Stimulated activated naive CD8-positive, alpha-beta T cell treated with anti-CD3 and anti-CD28 coated beads, Interleukin-15, amount 100 ng/mL, for 72 hours (primary cell): ENCODE measurements at regions not wholly inside any gene's neighbourhood (a gene's known extent, or its start where the extent isn't known, plus 50 kb on each side); places are given as distances from the start of the nearest gene placed in this dataset.

Source experiments
- ATAC-seq: fragments of 150-1000 bp; cut with Tn5 transposase; 2 replicates; pipeline ENCODE4 v1.10.0; 2021; ENCODE audit warnings: mild to moderate bottlenecking, moderate library complexity
- DNase-seq, 2 donors: peaks; one replicate each; pipeline ENCODE4 v3.0.0; 2021 to 2022
- H3K27ac Mint-ChIP-seq, 2 donors: one replicate each; pipeline ENCODE4 v1.8.0; 2022; ENCODE audit warnings: mild to moderate bottlenecking in 2 of 2, mixed read lengths in 2 of 2, moderate library complexity in 2 of 2
- H3K27me3 Mint-ChIP-seq: one replicate; pipeline ENCODE4 v1.8.0; 2022; ENCODE audit warnings: mixed read lengths
- H3K4me1 Mint-ChIP-seq: one replicate; pipeline ENCODE4 v1.8.0; 2022; ENCODE audit warnings: mild to moderate bottlenecking, mixed read lengths
- H3K4me3 Mint-ChIP-seq, 2 donors: one replicate each; pipeline ENCODE4 v1.8.0; 2022; ENCODE audit warnings: mild to moderate bottlenecking in 2 of 2, mixed read lengths in 2 of 2, moderate library complexity in 1 of 2
- H3K9me3 Mint-ChIP-seq, 2 donors: one replicate each; pipeline ENCODE4 v1.8.0; 2022; ENCODE audit warnings: mixed read lengths in 2 of 2

DNA sequence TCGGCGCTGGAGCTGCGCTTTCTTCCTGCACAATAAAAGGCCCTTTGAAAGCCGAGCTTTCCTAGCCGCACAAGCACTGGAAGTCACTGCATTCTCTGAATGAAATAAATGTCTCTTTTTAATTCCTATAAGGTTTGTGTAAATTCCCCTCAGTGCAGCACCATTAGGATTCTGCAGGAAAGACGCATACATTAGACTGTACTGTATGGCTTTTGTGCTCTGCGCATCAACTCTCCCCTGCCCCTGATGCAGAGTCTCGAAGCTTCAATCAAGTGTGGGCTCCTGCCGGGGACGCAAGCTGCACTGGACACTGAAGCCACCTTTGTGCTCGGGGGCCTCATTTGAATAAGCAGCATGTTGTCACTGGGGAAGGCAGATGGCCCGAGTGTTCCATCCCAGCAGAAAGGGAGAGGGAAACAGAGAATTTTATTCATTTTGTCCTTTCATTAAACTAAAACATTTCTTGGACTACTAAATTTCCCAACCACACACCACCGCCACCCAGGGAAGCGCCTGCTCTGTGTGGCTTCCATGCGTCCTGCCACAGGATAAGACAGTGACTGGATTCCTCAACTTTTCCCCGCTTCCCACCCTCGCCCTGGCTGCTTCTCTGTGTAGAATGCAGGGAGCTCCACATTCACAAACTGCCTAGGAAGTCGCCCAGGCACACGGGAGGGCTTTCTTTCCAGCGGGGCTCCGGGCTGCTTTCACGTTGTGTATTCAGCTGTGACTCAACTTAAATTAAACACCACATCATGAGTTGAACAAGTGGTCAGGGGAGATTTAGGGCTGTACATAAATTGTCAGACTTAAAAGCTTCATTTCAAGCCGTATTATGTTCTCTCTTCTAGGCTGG lies 635.4 kb downstream of the IRX1 start:
- Mint-ChIP-seq H3K27me3 (no peaks in the 10 kb centered on the region), H3K27ac (no peak overlapping the region), H3K4me1 (no peaks in the 10 kb centered on the region), H3K4me3 (no peak overlapping the region), H3K9me3 (peaks cover 13 to 18% of the 10 kb centered on the region in 2 donors)
- DNase-seq (no peak), ATAC-seq (no peak)

DNA sequence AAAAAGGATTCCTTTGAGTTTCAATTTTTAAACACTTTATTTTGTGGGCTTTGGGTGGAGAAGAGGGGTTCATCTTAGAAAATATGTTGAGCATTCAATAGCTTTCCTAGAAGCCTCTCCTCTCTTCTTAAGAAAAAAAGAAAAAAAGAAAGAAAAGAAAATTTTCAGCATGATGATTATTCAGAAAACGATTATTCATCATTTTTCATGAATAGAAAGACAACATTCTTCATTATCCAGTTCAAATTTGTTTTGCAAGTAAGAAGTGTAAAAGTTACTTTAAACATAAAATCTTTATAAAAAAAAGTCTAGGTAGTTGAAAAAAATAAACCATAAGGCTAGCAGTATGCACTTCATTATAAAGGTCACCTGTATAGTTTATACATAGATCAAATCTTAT lies 636.5 kb downstream of the IRX1 start:
- ATAC-seq = no peak
- H3K9me3 Mint-ChIP-seq = peaks cover 13 to 18% of the 10 kb centered on the region in 2 donors
- no peak for DNase-seq
- no peaks in the 10 kb centered on the region for H3K4me1 Mint-ChIP-seq
- no peak overlapping the region for H3K27ac Mint-ChIP-seq
- H3K27me3 Mint-ChIP-seq = no peaks in the 10 kb centered on the region
- H3K4me3 Mint-ChIP-seq = no peak overlapping the region

DNA sequence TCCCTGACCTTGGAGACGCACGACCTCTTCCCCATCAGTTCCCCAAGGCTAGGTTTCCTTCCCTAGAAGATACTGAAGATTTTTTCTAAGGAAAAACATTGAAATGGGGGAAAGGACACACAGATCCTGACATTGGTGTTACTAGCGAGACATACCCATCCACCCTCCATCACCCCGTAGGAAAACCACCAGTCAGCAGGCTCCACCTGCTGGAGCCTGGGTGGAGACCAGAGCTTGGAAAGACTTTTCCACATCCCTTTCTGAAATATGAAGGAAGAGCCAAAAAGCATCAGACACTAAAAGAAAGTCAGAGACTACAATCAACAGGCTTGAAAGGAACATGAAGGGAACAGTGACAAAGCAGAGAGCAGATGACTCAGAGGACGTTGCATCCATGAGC lies 638.0 kb downstream of the IRX1 start:
- ATAC-seq = no peak
- DNase-seq = no peak
- Mint-ChIP-seq H3K27me3 (no peaks in the 10 kb centered on the region), H3K4me3 (no peak overlapping the region), H3K9me3 (peaks cover 17 to 18% of the 10 kb centered on the region in 2 donors), H3K27ac (no peak overlapping the region), H3K4me1 (no peaks in the 10 kb centered on the region)

DNA sequence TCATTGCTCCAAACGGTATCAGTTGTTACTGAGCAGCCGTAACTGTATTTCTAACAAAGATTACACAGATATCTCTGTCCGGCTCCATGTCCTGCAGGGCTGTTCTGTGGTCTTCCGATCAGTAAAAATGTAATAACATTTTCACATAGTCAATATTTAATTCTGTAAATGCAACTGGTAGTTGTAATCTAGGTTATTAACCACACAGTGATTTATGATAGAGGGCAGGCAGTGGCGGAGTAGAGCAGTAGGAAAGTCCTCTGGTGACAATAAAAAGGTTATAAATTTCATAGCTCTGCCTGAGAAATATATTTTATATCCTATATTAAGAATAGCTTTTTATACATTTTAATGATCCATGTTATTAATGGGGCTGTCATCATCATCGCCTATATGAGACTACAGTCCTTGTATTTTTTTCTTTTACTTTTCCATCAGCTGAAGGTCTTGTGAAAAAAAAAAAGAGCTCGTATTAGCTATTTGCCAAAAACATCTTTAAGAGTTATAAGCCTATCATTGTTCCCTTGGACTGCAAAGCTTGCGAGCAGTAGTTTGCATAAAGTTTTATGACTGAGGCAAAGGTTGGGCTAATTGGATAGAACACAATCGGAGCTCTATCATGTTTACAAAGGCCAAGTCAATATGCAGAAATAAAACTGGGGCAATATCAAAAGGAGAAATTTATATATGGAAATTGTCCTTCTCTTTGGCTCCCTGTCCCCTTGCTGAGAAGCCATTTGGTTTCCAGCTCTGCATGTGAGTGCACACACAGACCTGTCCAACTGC lies 648.0 kb downstream of the IRX1 start:
- H3K4me3 Mint-ChIP-seq = no peak overlapping the region
- H3K27me3 Mint-ChIP-seq = no peaks in the 10 kb centered on the region
- H3K9me3 Mint-ChIP-seq = peaks cover 0 to 4% of the 10 kb centered on the region in 2 donors
- ATAC-seq (no peak), DNase-seq (no peak)
- H3K27ac Mint-ChIP-seq = no peak overlapping the region
- no peaks in the 10 kb centered on the region for H3K4me1 Mint-ChIP-seq

DNA sequence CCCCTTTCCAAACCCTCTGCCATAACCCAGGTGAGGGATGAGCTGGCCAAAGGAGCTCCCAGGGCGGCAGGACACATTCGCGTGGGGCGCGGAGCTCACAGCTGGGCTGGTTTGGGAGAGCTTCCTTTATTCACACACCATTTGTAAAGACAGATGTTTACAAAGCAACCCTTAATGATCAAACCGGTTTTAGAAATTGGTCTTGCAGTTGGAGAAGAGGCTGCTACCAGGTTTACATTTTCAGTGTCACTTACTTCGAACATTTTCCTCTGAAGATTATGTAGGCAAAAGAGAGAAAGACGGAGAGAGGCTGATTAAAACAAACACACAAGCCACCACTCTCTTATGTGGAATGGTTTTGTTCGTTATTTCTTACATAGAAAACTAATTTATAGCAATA lies 648.7 kb downstream of the IRX1 start:
- ATAC-seq (no peak), DNase-seq (no peak)
- no peaks in the 10 kb centered on the region for H3K4me1 Mint-ChIP-seq
- no peaks in the 10 kb centered on the region for H3K9me3 Mint-ChIP-seq
- H3K27me3 Mint-ChIP-seq = no peaks in the 10 kb centered on the region
- H3K4me3 Mint-ChIP-seq = no peak overlapping the region
- H3K27ac Mint-ChIP-seq = no peak overlapping the region

DNA sequence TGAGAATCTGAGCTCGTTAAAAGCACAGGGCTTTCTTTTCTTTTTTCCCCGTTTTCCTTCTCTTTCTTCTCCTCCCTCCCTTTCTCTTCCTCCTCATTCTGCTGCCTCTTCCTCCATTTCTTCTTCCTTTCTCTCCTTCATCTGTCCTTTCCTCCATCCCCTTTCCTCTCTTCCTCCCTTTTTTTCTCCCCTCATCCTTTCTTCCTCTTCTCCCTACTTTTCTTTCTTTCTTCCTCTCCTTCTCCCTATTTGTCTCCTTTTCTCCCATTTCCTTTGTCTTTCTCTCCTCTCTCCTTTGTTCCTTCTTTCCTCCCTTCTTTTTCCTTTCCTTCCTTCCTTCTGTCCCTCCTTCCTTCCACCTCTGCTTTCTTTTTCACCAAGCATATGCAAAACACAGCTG lies 649.4 kb downstream of the IRX1 start:
- Mint-ChIP-seq H3K27ac (no peak overlapping the region), H3K9me3 (no peaks in the 10 kb centered on the region), H3K4me3 (no peak overlapping the region), H3K4me1 (no peaks in the 10 kb centered on the region), H3K27me3 (no peaks in the 10 kb centered on the region)
- DNase-seq (no peak), ATAC-seq (no peak)

DNA sequence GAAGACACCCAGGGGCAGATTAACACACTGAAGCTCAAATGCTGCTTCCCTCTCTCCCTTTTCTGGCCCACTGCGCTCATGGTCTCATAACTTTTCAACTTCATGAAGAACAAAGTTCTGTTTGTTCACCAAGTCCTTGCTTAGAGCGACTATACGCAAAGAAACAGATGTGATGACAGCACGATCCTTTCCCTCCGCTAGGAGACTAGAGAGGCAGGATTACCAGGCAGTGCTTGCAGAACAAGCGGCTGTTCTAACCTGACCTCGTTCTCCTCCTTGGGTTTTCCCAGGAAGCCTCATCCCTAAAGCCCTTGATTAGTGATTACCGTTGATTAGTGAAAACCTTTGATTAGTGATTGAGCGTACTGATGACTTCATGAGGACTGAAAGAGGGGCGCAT lies 649.9 kb downstream of the IRX1 start:
- ATAC-seq (no peak), DNase-seq (no peak)
- Mint-ChIP-seq H3K27ac (no peak overlapping the region), H3K4me1 (no peaks in the 10 kb centered on the region), H3K9me3 (no peaks in the 10 kb centered on the region), H3K27me3 (no peaks in the 10 kb centered on the region), H3K4me3 (no peak overlapping the region)

DNA sequence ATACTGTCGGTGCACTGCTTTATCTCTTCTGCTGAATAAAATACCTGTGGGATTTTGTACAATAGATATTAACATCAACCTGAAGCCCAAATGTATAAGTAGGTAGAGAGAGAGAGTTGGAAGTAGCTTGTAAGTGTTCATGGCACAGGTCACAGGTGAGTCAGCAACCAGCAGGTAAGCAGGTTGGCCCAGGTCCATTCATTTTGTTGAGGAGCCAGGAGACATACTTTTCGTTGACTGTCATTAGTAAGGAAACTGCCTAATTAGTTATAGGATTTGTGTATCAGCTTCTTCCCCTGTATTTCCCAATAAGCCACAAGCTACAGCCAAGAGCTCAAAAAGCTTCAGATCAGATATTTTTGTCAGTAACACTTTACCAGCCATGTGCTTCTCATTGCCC lies 650.8 kb downstream of the IRX1 start:
- ATAC-seq = no peak
- H3K4me3 Mint-ChIP-seq = no peak overlapping the region
- no peaks in the 10 kb centered on the region for H3K4me1 Mint-ChIP-seq
- DNase-seq = no peak
- no peaks in the 10 kb centered on the region for H3K9me3 Mint-ChIP-seq
- no peak overlapping the region for H3K27ac Mint-ChIP-seq
- no peaks in the 10 kb centered on the region for H3K27me3 Mint-ChIP-seq

DNA sequence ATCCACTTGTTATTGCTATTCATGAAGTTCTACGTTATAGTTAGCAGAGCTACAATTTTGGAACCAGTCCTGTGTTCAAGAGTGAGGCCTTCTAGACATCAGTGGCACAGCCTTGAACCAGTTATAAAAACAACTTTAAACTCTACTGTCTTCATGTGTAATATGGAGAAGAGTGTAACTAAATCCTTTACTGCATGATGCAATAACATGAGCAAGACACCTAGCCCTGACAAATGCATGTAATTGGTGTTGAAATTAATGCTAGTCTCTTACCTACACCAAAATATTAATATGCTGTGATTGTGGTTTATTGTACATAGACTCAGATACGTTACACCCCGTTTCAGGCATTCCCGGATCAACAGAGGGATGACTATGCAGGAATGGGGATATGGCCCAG lies 654.6 kb downstream of the IRX1 start:
- Mint-ChIP-seq H3K9me3 (peaks cover 0 to 5% of the 10 kb centered on the region in 2 donors), H3K4me1 (no peaks in the 10 kb centered on the region), H3K27me3 (no peaks in the 10 kb centered on the region), H3K27ac (no peak overlapping the region), H3K4me3 (no peak overlapping the region)
- no peak for DNase-seq
- ATAC-seq = no peak

DNA sequence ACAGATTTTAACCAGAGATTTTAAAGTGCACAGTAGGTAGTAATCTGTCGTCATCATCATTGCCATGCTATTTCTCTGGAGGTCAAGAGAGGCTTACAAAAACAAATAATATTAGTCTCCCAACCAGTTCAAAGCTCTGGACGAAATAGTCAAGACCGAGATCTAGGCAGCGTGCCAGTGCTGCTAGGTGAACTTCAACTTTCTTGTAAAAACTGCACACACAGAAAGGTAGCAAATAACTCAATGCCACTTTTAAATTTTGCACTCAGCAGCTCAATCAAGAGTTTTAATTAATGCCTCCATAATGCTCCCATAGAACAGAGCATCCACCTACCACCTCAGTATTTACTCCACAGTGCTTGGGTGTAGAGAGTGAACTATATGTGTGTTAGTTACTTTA lies 656.8 kb downstream of the IRX1 start:
- Mint-ChIP-seq H3K4me1 (no peaks in the 10 kb centered on the region), H3K27me3 (no peaks in the 10 kb centered on the region), H3K27ac (no peak overlapping the region), H3K4me3 (no peak overlapping the region), H3K9me3 (peaks cover 5 to 7% of the 10 kb centered on the region in 2 donors)
- no peak for DNase-seq
- ATAC-seq = no peak

DNA sequence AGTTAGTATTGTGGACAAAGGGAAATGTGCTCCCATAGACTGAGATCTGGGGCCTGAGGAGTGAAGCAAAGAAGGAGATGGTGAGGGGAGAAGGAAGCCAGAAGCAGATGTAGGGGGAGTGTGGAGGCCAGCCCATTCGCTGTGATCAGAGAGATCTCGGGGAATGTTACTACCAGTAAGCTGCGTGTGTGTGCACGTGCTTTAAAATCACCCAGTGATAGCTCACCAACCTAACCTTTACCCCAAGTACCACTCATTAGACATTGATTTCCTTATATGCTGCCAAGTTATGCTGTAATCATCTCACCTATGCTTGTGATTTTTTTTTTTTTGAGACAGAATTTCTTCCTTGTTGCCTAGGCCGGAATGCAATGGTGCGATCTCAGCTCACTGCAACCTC lies 659.1 kb downstream of the IRX1 start:
- ATAC-seq (no peak), DNase-seq (no peak)
- Mint-ChIP-seq H3K4me3 (no peak overlapping the region), H3K9me3 (peaks cover 5 to 13% of the 10 kb centered on the region in 2 donors), H3K27ac (no peak overlapping the region), H3K27me3 (no peaks in the 10 kb centered on the region), H3K4me1 (no peaks in the 10 kb centered on the region)

DNA sequence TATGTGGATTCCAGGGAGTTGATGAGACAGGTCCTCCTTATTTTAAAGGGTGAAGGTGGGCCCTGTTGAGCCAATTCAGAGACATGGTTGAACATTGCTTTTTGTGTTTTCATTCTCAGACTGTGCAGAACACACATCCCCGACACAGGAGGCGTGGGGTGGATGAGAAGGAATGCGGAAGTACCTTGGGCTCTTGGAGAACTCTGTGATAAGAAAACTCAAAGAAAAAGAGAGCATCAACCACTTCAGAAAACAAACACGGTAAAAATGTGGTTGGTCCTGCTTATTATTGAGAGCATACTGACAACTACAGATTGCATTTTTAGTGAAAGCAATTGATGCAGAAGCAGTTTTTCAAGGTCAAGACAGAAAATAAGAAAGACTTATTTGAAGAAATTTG lies 659.8 kb downstream of the IRX1 start:
- no peak overlapping the region for H3K27ac Mint-ChIP-seq
- H3K4me1 Mint-ChIP-seq = no peaks in the 10 kb centered on the region
- no peaks in the 10 kb centered on the region for H3K27me3 Mint-ChIP-seq
- ATAC-seq = no peak
- no peak for DNase-seq
- no peak overlapping the region for H3K4me3 Mint-ChIP-seq
- H3K9me3 Mint-ChIP-seq = peaks cover 5 to 15% of the 10 kb centered on the region in 2 donors

DNA sequence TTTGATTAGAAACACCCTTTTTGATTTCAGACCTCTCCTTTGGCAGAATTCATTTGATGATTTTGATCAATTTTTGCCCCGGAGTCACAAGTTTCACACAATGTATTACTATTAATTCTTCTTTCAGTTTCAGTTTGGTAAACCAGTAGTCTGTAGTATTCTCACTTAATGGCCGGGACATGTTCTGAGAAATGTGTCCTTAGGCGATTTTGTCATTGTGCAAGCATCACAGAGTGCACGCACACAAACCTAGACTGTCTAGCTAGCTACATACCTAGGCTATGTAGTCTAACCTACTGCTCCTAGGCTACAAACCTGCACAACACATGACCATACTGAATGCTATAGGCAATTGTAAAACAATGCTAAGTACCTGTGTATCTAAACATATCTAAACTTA lies 662.5 kb downstream of the IRX1 start:
- DNase-seq (no peak), ATAC-seq (no peak)
- Mint-ChIP-seq H3K9me3 (peaks cover 2 to 22% of the 10 kb centered on the region in 2 donors), H3K4me1 (no peaks in the 10 kb centered on the region), H3K27me3 (no peaks in the 10 kb centered on the region), H3K4me3 (no peak overlapping the region), H3K27ac (no peak overlapping the region)

DNA sequence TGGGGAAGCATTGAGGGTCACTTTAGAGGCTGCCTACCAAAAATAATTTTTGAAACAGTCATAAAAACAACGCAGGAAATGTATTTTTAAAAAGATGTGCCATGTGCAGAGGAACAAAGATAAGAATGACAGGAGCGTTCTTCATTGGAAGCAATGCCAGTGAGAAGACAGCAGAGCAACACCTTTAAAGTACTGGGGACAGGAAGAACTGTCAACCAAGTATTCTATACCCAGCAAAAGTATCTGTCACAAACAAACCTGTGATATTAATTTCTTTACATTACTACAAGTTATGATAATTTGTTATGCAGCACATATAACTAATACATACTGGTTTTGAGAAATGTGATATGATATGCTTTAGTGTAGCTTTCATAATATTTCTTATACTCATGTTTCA lies 675.6 kb downstream of the IRX1 start:
- Mint-ChIP-seq H3K4me3 (no peak overlapping the region), H3K27me3 (no peaks in the 10 kb centered on the region), H3K9me3 (peaks cover 4 to 38% of the 10 kb centered on the region in 2 donors), H3K4me1 (no peaks in the 10 kb centered on the region), H3K27ac (no peak overlapping the region)
- ATAC-seq = no peak
- no peak for DNase-seq

DNA sequence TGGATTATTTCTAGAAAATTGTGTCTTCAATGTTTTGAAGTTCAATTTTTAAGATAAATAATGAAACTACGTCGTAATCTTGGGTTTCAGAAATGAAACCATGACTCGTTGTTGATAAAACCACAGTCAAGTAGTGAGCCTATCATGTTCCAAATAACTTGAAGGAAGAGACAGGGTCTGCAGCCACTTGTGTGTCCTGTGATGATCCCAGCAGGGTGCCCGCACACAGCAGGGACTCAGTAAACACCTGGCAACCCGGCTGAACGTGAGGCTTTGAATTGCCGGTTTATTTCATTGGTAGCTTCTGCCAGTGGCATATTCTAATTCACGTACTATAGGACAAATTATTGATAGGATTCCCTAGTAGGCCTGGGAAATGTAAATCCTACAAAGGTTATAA lies 679.6 kb downstream of the IRX1 start:
- H3K4me3 Mint-ChIP-seq = no peak overlapping the region
- DNase-seq (no peak), ATAC-seq (no peak)
- no peaks in the 10 kb centered on the region for H3K27me3 Mint-ChIP-seq
- peaks cover 4 to 12% of the 10 kb centered on the region in 2 donors for H3K9me3 Mint-ChIP-seq
- H3K27ac Mint-ChIP-seq = no peak overlapping the region
- no peaks in the 10 kb centered on the region for H3K4me1 Mint-ChIP-seq

DNA sequence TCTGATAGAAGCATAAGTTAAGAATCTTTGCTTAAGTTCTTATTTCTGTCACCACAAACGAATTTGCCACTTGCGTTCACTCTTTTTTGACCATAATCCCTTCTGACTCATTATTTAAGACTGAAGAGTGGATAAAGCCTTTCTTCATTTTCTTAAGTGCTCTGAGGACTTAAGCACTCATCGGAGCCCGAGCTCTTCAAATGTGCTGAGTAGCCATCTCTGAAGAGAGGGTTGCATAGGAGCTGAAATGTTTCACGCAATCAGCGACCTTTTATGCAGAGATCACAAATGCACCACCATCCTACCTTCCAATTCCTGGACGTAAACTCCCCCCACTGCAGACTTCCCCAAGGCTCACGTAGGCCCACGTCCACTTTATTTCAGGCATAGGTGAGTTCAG lies 699.2 kb downstream of the IRX1 start:
- peaks cover 0 to 4% of the 10 kb centered on the region in 2 donors for H3K9me3 Mint-ChIP-seq
- H3K27ac Mint-ChIP-seq = no peak overlapping the region
- H3K27me3 Mint-ChIP-seq = no peaks in the 10 kb centered on the region
- DNase-seq = no peak
- ATAC-seq = no peak
- no peak overlapping the region for H3K4me3 Mint-ChIP-seq
- no peaks in the 10 kb centered on the region for H3K4me1 Mint-ChIP-seq
